ENCODE measurements at regions not wholly inside any gene's neighbourhood (a gene's known extent, or its start where the extent isn't known, plus 50 kb on each side); places are given as distances from the start of the nearest gene placed in this dataset.

GRCh38 chr18:40450751-40451150 lies 1504.3 kb upstream of the PIK3C3 start:
- no peak for DNase-seq
- H3K27ac ChIP-seq (ENCODE audit: low read length, poor library complexity, severe bottlenecking) = no peak overlapping the region

DNA sequence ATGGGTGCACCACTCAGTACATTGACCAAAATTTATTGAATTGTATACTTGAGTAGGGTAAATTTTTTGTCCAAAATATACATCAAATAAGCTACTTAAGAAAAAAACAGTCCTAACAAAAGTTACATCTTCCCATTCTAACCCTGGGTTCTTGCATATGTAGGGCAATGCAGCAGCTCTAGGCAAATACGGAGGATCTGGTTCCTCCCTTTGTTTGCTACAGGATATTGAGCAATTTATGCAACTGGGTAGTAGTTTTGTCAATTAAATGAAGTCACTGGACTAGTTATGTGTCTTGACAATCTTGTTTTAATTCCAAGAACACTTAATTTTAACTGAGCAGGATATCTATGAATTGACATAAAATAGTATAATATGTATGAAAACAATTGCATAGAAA lies 1507.2 kb upstream of the PIK3C3 start:
- Histone ChIP-seq H3K36me3 (ENCODE audit: control insufficient read depth in 1 of 2, insufficient read depth in 2 of 2, low read depth in 1 of 2, low read length in 2 of 2) (no peaks in the 10 kb centered on the region), H3K4me1 (ENCODE audit: control insufficient read depth, insufficient read depth, low read depth, low read length) (no peaks in the 10 kb centered on the region), H3K4me3 (ENCODE audit: insufficient read depth in 1 of 2, low read depth in 1 of 2, low read length in 2 of 2) (no peak overlapping the region), H3K9ac (ENCODE audit: low read length) (no peak overlapping the region), H2BK5ac (ENCODE audit: low read depth, low read length, poor library complexity, severe bottlenecking) (no peak overlapping the region), H2AK5ac (ENCODE audit: low read length, severe bottlenecking) (no peak overlapping the region), H3K4ac (ENCODE audit: low read depth in 1 of 2, low read length in 2 of 2) (no peak overlapping the region), H3K9me3 (ENCODE audit: control insufficient read depth, low read length) (no peaks in the 10 kb centered on the region), H2BK15ac (ENCODE audit: low read depth, poor library complexity, severe bottlenecking) (no peak overlapping the region), H3K14ac (ENCODE audit: low read length in 2 of 2) (no peak overlapping the region), H4K91ac (ENCODE audit: low read length) (no peak overlapping the region), H3K27ac (ENCODE audit: low read length, poor library complexity, severe bottlenecking) (no peak overlapping the region), H3K18ac (ENCODE audit: low read depth in 1 of 2, low read length in 2 of 2) (no peak overlapping the region), H2BK120ac (ENCODE audit: low read depth, low read length) (no peak overlapping the region), H4K8ac (ENCODE audit: low read length) (no peak overlapping the region), H3K4me2 (ENCODE audit: low read length, poor library complexity, severe bottlenecking) (no peak overlapping the region), H2BK12ac (ENCODE audit: low read length in 2 of 2) (no peak overlapping the region), H2AFZ (ENCODE audit: low read depth, low read length) (no peak overlapping the region), H3K23ac (ENCODE audit: low read length in 2 of 2) (no peak overlapping the region), H3K79me1 (replicated peaks; ENCODE audit: low read length, poor library complexity, severe bottlenecking) (no peaks in the 10 kb centered on the region), H3K27me3 (ENCODE audit: control insufficient read depth in 1 of 2, insufficient read depth in 1 of 2, low read length in 2 of 2) (no peaks in the 10 kb centered on the region)
- WGBS = 55% methylated on average over 1 of the region's 1 CpG
- no peak for DNase-seq

More at GRCh38 chr18:40450751-40451150, 1504.3 kb upstream of the PIK3C3 start:
- Histone ChIP-seq H3K9ac (ENCODE audit: low read length) (no peak overlapping the region), H3K18ac (ENCODE audit: low read depth in 1 of 2, low read length in 2 of 2) (no peak overlapping the region), H3K4ac (ENCODE audit: low read depth in 1 of 2, low read length in 2 of 2) (no peak overlapping the region), H2BK12ac (ENCODE audit: low read length in 2 of 2) (no peak overlapping the region), H3K23ac (ENCODE audit: low read length in 2 of 2) (no peak overlapping the region), H2BK15ac (ENCODE audit: low read depth, poor library complexity, severe bottlenecking) (no peak overlapping the region), H3K4me2 (ENCODE audit: low read length, poor library complexity, severe bottlenecking) (no peak overlapping the region), H3K9me3 (ENCODE audit: control insufficient read depth, low read length) (no peaks in the 10 kb centered on the region), H3K27me3 (ENCODE audit: control insufficient read depth in 1 of 2, insufficient read depth in 1 of 2, low read length in 2 of 2) (no peaks in the 10 kb centered on the region), H3K79me1 (replicated peaks; ENCODE audit: low read length, poor library complexity, severe bottlenecking) (no peaks in the 10 kb centered on the region), H2AK5ac (ENCODE audit: low read length, severe bottlenecking) (no peak overlapping the region), H4K8ac (ENCODE audit: low read length) (no peak overlapping the region), H2BK120ac (ENCODE audit: low read depth, low read length) (no peak overlapping the region), H2BK5ac (ENCODE audit: low read depth, low read length, poor library complexity, severe bottlenecking) (no peak overlapping the region), H3K36me3 (ENCODE audit: control insufficient read depth in 1 of 2, insufficient read depth in 2 of 2, low read depth in 1 of 2, low read length in 2 of 2) (no peaks in the 10 kb centered on the region), H2AFZ (ENCODE audit: low read depth, low read length) (no peak overlapping the region), H3K4me3 (ENCODE audit: insufficient read depth in 1 of 2, low read depth in 1 of 2, low read length in 2 of 2) (no peak overlapping the region), H3K4me1 (ENCODE audit: control insufficient read depth, insufficient read depth, low read depth, low read length) (no peaks in the 10 kb centered on the region), H3K14ac (ENCODE audit: low read length in 2 of 2) (no peak overlapping the region), H4K91ac (ENCODE audit: low read length) (no peak overlapping the region)

GRCh38 chr18:40440088-40440487 lies 1514.9 kb upstream of the PIK3C3 start:
- Histone ChIP-seq H3K4ac (ENCODE audit: low read depth in 1 of 2, low read length in 2 of 2) (no peak overlapping the region), H3K4me1 (ENCODE audit: control insufficient read depth, insufficient read depth, low read depth, low read length) (no peaks in the 10 kb centered on the region), H2BK120ac (ENCODE audit: low read depth, low read length) (no peak overlapping the region), H3K4me2 (ENCODE audit: low read length, poor library complexity, severe bottlenecking) (no peak overlapping the region), H2AFZ (ENCODE audit: low read depth, low read length) (no peak overlapping the region), H2AK5ac (ENCODE audit: low read length, severe bottlenecking) (no peak overlapping the region), H3K36me3 (ENCODE audit: control insufficient read depth in 1 of 2, insufficient read depth in 2 of 2, low read depth in 1 of 2, low read length in 2 of 2) (no peaks in the 10 kb centered on the region), H2BK15ac (ENCODE audit: low read depth, poor library complexity, severe bottlenecking) (no peak overlapping the region), H3K4me3 (ENCODE audit: insufficient read depth in 1 of 2, low read depth in 1 of 2, low read length in 2 of 2) (no peak overlapping the region), H3K9me3 (ENCODE audit: control insufficient read depth, low read length) (no peaks in the 10 kb centered on the region), H3K14ac (ENCODE audit: low read length in 2 of 2) (peak overlapping the region in 1 of 2 experiments; percentile 41), H4K8ac (ENCODE audit: low read length) (no peak overlapping the region), H3K23ac (ENCODE audit: low read length in 2 of 2) (no peak overlapping the region), H3K18ac (ENCODE audit: low read depth in 1 of 2, low read length in 2 of 2) (no peak overlapping the region), H2BK5ac (ENCODE audit: low read depth, low read length, poor library complexity, severe bottlenecking) (no peak overlapping the region), H3K27ac (ENCODE audit: low read length, poor library complexity, severe bottlenecking) (no peak overlapping the region), H3K9ac (ENCODE audit: low read length) (no peak overlapping the region), H3K79me1 (replicated peaks; ENCODE audit: low read length, poor library complexity, severe bottlenecking) (no peaks in the 10 kb centered on the region), H4K91ac (ENCODE audit: low read length) (no peak overlapping the region), H2BK12ac (ENCODE audit: low read length in 2 of 2) (no peak overlapping the region), H3K27me3 (ENCODE audit: control insufficient read depth in 1 of 2, insufficient read depth in 1 of 2, low read length in 2 of 2) (no peaks in the 10 kb centered on the region)
- DNase-seq = no peak
- WGBS = 93% methylated on average over 7 of the region's 7 CpGs

DNA sequence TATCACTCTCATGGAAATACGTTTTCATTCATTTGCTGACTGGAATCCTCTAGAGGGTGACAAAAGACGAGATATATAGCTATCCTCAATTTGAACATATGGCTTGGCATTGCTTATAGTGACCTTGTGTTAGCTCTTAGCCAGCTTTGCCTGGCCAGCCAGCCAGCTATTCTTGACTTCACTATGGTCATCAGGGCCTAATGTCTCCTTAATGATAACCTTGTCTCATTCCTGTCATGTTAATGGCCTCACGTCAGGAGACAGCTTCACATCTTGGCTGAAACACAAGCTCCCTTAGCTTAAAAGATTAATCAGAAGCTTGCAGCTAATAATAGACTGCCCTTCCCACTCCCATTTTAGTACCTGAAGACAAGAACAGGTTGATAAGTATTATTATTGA lies 1517.5 kb upstream of the PIK3C3 start:
- Histone ChIP-seq H3K4ac (ENCODE audit: low read depth in 1 of 2, low read length in 2 of 2) (no peak overlapping the region), H3K23ac (ENCODE audit: low read length in 2 of 2) (no peak overlapping the region), H3K9ac (ENCODE audit: low read length) (no peak overlapping the region), H3K14ac (ENCODE audit: low read length in 2 of 2) (no peak overlapping the region), H3K9me3 (ENCODE audit: control insufficient read depth, low read length) (no peaks in the 10 kb centered on the region), H2AK5ac (ENCODE audit: low read length, severe bottlenecking) (no peak overlapping the region), H3K27me3 (ENCODE audit: control insufficient read depth in 1 of 2, insufficient read depth in 1 of 2, low read length in 2 of 2) (no peaks in the 10 kb centered on the region), H3K18ac (ENCODE audit: low read depth in 1 of 2, low read length in 2 of 2) (no peak overlapping the region), H3K4me1 (ENCODE audit: control insufficient read depth, insufficient read depth, low read depth, low read length) (no peaks in the 10 kb centered on the region), H3K4me2 (ENCODE audit: low read length, poor library complexity, severe bottlenecking) (no peak overlapping the region), H2BK5ac (ENCODE audit: low read depth, low read length, poor library complexity, severe bottlenecking) (no peak overlapping the region), H3K36me3 (ENCODE audit: control insufficient read depth in 1 of 2, insufficient read depth in 2 of 2, low read depth in 1 of 2, low read length in 2 of 2) (no peaks in the 10 kb centered on the region), H4K91ac (ENCODE audit: low read length) (no peak overlapping the region), H2BK12ac (ENCODE audit: low read length in 2 of 2) (no peak overlapping the region), H2AFZ (ENCODE audit: low read depth, low read length) (no peak overlapping the region), H3K79me1 (replicated peaks; ENCODE audit: low read length, poor library complexity, severe bottlenecking) (no peaks in the 10 kb centered on the region), H2BK15ac (ENCODE audit: low read depth, poor library complexity, severe bottlenecking) (no peak overlapping the region), H3K4me3 (ENCODE audit: insufficient read depth in 1 of 2, low read depth in 1 of 2, low read length in 2 of 2) (no peak overlapping the region), H2BK120ac (ENCODE audit: low read depth, low read length) (no peak overlapping the region), H4K8ac (ENCODE audit: low read length) (peak overlapping the region; percentile 55), H3K27ac (ENCODE audit: low read length, poor library complexity, severe bottlenecking) (no peak overlapping the region)
- WGBS = 89% methylated on average over 3 of the region's 3 CpGs
- no peak for DNase-seq
